Non-pigmented ciliary epithelial cell (primary cell): ENCODE measurements at regions not wholly inside any gene's neighbourhood (a gene's known extent, or its start where the extent isn't known, plus 50 kb on each side); places are given as distances from the start of the nearest gene placed in this dataset.
"Not testable (repeated sequence)": the region's sequence is repeated elsewhere in the genome, so short reads cannot be mapped to it uniquely, and the experiment has no call there.

ENCODE experiments used
- DNase-seq: peaks from one replicate; pipeline ENCODE4 v3.0.0-alpha.2; 2010; ENCODE audit warnings: low read depth

DNA sequence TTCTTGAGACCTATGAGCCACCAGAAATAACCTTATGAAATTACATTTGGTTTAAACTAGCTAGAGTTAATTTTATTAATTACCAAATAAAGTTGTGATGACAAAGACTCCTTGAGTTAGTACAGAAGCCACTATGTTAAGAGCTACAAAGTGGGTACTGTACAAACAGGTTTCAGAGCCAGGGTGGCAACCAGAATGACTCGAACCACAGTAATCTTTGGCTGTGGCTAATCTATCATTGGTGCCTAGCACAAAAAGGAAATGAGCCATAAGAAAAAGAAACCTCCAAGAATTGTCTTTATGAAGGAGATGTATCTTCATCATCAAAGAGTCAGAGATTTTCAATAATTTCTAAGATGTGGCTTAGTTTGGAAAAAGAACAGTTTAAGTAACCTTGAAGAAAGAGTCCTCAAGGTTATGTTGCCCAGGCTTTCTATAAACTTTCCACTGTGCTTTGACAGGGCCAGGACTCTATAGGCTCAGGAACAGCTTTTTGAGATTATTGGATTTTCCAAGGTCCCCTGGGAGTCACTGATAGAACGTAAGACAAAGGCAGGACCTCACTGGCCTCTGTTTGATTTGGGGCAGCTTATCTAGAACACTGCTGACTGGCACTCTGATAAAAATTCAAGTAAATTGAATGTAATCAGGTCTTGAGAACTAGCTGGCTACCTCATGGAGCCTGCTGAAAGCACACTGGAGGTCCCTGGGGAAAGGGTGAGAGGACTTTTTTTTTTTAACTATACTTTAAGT is 777.7 kb downstream of the STIM2 start:
- DNase-seq = peak; percentile 2

DNA sequence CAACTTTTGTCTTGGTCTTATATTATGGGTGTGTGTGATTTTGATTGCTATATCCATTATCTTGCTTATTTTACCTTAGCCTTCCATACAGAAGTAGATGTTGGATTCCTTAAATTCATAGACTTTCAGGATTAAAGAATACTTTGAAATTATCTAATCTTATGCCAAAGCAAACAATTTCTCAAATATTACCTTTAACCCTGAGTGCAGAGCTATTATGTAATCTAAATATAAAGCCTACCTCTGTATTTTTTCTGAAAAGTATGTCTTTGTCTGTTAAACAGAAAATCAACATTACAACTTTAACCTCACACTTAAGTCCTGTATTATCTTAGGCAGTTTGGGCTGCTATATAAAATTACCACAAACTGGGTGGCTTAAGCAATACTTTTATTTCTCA is 782.5 kb downstream of the STIM2 start:
- no peak for DNase-seq

DNA sequence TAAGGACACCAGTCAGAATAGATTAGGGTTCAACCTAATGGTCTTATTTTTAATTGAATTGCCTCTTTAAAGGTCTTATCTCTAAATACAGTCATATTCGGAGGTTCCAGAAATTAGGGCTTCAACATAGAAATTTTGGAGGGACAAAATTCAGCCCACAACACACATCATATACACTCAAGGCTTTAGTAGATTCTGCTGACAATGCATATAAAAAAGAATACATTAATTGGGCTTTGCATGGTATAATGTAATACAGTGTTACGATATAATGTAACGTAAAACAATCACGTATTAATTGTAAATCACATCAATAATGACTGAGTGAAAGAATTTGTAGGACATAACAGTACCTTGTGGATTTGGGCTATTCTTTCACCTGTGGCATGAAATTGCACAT is 787.8 kb downstream of the STIM2 start:
- DNase-seq = no peak

DNA sequence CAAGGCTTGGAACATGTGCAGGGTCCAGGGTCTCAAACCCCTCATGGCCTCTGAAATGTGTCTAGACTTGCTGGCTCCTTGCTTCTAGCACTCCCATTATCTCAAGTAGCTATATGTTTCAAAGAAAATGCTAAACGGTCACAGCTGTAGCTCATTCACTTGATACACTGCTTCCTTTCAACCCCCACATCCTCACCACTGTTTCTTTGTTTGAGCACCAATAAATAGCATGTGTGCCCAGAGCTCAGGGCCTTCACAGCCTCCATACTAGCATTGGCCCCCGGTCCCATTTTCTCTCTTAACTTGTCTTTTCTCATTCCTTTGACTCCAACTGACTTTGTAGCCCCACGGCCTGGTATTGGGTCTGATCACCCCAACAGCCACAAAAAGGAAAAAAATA is 801.8 kb downstream of the STIM2 start:
- no peak for DNase-seq

DNA sequence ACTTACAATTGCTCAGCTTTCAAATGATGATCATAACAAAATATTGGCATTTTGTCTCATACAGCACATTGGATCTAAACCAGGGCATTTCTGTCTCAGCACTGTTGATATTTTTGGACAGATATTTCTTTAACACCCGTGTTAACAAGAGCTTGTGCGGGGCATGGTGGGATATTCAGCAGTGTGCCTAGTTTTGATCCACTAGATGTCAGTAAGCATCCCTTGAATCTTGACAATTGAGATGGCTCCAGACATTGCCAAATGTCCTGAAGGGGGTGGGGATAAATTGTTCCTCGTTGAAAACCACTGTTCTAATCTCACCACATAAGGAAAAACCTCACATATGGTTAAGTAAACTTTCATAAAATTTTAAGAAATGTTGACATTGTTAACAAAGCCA is 806.3 kb downstream of the STIM2 start:
- no peak for DNase-seq

DNA sequence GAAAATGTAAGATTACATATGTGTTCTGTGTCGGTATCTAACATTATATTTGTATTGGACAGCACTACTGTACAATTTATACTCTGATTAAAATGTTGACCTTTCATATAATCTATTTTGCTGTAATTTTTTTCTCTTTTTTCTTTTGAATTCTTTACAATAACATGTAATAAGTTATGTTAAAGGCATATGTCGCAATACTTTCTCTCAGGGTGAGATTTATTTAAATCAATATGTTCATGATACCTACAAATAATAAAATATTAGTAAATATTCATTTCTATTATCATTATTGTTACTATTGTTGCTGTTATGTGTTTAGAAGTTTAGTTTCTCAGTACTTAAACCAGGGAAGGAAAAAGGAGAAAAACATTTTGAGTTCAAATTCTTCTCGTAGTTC is 807.4 kb downstream of the STIM2 start:
- DNase-seq = no peak

DNA sequence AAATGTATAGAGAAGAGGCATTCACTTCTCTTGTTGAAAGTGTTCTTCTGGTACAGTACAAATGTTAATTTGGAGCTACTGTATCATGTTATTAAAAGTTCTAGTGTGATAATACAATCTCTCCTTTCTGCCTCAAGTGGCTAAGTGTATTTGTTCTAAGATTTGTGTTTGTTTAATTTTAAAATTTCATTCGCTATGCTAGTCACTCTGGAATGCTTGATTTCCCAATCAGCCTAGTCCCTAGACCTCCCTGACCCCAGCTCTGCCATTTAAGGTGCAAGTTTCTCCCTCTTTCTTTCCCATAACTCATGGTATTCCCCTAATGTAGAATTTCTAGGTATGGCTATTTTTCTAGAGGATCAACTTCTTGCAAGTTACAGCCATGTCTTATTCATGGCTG is 817.4 kb downstream of the STIM2 start:
- no peak for DNase-seq

DNA sequence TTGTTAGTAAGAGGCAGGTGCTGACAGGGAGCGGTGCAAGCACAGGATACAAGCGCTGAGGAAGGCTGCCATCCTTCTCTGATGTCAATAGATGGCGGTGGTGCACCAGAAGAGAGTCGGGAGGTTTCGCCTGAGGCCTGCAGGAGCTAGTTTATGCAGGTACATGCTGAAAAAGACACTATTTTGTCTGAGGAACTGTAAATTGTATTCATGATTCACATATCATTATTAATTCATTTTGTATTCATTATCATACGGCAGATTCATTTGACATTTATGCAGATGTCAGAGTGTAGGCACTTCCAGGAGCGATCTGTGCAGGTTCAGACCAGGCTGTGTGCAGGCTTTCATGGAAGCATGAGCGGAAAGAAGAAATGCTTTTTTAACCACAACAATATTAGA is 824.0 kb downstream of the STIM2 start:
- no peak for DNase-seq

DNA sequence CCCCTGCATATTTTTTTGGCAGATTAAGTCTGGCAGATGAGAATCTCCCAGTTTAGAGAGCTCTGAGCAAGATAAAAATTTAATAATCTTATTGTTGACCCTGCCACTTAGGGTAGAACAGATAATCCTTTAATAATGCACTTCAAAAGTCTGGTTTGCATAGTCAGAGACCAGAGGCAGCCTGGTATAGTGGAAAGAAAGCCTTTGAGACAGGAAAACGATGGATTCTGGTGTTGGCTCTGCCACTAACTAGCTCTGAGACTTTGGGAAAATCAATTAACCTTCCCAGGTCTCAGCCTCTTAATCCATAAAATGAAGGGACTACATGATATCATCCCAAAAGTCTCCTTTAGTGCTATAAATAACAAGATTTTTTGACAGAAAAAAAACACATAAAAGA is 824.5 kb downstream of the STIM2 start:
- no peak for DNase-seq

DNA sequence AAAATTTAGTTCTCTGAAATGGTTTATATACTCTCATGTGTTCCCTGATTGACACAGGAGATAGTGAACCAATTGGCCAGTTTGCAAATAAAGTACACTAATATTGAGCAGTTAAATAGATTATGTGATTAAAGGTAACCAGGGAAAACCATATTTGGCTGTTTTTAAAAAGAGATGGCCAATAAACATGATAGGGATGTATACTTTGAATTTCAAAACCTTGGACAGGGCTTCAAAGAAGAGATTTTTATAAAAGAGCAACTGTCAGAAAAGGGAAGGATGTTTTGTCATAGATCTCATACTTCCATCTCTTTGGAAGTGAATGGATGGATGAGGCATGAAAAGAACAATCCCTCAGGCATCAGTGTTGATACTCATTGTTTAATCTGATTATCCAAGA is 825.3 kb downstream of the STIM2 start:
- no peak for DNase-seq

DNA sequence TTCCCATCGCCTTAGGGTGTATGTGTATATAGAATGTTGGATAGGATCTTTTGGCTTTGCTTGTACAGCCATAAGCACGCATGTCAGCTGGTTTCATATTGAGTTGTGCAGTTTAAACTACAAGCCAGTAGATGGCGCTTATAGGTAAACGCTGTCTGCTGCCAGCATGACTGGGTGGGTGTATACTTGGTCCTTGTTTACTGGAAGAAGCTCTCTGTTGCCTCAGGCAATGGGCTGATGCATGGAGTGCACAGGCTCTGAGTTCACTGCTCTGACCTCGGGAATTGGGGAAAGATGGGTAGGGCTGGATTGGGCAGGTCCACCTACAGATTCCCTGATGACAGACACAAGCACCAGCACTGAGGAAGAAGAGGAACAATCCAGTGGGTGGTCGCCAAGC is 831.5 kb downstream of the STIM2 start:
- no peak for DNase-seq

DNA sequence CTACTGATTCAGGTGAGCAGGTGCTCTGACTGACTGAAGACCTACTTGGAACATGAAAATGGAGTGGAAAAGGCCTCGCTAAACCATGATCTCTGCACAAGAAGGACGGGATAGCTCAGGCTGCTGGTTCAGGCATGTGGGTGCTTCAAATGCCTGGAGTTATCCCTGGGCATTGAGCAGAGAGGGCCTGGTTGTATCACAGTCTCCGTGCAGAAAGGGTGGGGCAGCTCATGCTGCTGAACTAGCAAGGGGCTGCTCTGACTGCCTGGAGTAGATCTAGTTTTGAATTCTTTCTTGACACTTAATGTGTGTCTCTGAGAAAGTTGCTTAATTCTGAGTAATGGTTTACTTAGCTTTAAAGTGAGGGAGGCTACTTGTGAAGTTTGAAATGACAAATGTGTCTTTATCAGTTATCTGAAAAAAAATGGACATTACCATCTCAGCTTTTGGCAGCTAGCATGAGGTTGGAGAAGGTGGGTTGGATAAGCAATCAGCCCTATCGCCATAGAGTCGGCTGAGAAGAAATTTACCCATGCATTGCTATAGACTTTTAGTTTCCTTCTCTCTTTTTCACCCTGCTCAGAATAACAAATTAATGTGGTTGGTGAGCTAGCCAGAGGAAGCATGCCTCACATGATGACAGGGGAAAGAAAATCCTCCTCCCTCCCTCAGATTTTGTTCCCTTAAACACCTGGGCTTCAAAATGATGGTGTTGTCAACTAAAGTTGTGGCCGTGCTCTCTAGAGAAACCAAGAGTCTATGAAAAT is 832.4 kb downstream of the STIM2 start:
- no peak for DNase-seq

DNA sequence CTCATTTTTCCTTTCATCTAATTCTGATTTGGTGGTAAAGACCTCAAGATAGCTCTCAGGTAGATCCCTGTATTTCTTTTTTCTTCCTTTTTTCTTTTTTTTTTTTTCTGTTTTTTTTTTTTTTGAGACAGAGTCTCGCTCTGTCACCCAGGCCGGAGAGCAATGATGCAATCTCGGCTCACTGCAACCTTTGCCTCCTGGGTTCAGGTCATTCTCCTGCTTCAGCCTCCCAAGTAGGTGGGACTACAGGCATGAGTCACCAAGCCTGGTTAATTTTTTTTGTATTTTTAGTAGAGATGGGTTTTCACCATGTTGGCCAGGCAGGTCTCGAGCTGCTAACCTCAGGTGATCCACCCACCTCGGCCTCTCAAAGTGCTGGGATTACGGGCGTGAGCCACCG is 835.6 kb downstream of the STIM2 start:
- DNase-seq = not testable (repeated sequence)

DNA sequence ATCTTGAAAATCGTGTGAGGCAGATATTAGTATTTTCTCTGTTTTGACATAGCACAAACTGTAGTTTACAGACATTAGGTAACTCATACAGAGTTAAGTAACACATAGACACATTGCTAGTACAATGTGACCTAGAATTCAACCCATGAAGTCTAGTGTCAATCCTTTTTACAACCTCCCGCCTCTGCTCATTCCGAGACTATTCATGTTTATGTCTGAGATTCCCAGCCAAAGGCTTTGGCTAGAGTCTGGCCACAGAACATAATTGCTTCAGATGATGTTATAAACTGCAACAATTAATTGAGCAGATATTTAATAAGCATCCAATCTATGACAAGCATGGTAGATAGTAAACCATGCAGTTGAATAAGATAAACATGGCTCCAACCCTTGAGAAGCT is 841.0 kb downstream of the STIM2 start:
- DNase-seq = no peak

DNA sequence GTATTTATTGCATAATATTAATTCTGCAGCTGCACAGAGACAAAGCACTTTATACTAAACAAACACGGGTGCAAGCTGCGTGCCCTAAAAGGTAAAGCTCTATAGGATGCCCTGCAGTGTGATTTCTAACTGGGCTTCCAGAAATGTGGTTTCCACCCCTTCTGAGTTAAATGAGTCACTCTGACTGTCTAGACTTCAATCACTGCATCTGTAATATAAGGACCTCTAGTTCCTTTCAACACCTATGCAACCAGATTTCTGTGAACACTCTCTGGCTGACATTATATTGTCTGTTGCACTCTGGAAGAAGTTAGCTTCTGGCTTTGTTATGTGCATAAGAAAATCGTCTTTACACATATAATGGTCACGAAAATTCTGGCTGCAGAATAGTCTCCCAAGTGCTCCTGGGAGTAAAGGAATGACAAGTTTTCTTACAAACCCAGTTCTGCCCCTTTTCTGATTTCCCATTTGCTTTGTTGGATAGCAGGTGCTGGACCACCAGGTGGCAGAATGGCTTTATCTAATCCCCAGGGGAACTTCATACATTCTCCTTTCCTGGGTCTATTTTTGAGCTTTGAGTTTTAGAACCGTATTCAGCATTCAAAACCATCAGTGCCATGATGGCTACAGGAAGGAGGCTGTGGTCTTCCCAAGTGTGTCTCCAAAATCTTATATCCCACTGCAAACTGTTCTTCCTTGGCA is 842.2 kb downstream of the STIM2 start:
- no peak for DNase-seq

DNA sequence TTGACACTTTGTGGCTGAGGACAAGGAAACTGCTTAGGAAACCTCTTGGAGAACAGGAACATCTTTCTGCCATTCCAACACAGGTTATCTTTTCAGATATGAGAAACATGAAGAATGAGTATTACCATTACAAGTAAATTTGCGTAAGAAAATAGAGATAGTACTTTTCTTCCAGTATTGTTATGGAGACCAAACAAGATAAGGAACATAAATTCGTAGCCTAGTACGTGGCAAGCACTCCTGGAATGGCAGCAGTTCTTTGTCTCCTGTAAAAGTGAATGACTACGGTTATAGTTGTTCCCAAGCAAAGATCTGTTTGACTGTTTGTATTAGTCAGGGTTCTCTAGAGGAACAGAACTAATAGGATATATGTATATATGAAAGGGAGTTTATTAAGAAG is 843.1 kb downstream of the STIM2 start:
- no peak for DNase-seq

DNA sequence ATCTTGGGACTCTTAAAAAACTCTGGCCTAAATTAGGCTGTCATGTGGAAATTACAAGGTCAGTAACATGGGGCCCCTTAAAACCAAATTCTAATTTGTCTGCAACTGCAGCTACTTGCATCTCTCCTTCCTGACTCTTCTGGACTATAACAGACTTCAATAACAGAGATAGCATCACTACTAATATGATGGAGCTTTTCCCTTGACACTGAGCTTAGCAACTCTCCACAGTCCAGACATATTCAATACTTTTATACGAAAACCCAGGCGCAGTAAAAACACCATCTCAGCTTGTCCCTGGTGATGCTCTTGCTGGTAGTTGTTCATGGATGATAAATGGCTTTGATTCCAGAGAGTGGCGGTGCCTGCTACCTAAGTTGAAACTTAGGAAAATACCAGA is 850.4 kb downstream of the STIM2 start:
- no peak for DNase-seq

DNA sequence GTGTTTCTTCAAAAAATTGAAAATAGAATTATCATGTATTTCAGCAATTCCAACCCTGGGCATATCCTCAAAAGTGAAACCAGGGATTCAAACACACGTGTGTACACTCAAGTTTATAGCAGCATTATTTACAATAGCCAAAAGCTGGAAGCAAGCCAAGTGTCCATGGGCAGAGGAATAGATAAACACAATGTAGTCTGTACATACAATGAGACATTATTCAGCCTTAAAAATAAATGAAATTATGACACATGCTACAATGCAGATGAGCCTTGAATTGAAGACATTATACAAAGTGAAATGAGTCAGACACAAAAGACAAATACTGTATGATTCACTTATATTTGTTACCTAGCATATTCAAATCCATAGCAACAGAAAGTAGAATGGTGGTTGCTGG is 853.4 kb downstream of the STIM2 start:
- DNase-seq = no peak

DNA sequence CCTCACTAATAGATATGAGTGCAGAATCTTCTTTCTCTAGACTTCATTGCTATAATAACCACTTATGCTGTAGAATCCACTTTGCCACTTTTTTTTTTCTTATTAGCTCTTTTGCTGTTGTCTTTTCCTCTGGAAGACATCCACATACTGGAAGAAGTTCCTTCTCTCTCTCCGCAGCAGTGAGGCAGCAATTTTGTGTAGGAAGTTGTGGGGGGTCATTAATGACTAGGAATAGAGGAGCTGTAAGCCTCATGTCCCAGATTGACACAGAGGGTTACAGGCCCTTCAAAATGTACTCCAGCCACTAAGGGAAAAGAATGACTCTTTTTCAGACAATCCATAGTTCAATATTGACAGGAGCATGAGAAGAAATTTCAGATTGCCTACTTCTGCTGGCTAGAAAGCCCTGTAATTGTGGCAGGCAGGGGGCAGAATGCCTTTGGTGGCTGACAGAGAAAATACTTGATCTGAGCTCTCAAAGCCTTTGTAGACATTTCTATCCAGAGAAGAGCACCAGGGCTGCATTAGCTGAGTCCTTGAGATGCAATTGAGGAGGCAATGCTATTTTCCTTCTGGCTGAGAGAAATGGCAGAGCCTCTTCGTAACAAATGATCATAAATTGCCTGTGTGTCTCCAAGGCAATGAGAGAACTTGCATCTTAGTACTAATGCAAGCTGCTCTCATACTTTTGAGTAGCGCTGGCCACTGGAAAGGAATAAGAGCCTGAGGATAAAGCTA is 856.2 kb downstream of the STIM2 start:
- DNase-seq = no peak

DNA sequence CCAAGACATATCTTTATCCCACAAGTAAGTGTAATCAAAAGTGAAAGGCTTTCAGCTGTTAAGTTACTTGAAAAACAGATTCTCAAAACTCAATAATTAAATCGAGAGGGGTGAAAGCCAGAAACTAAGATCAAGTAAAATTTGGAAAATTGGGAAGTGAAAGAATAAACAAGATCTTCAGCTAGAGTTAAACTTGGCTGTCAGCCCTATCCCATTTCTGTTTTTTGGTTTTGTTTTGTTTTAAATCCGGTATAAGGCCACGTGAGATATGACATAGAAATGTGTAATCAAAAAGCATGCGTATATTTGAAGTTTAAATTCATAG is 856.8 kb downstream of the STIM2 start:
- no peak for DNase-seq

DNA sequence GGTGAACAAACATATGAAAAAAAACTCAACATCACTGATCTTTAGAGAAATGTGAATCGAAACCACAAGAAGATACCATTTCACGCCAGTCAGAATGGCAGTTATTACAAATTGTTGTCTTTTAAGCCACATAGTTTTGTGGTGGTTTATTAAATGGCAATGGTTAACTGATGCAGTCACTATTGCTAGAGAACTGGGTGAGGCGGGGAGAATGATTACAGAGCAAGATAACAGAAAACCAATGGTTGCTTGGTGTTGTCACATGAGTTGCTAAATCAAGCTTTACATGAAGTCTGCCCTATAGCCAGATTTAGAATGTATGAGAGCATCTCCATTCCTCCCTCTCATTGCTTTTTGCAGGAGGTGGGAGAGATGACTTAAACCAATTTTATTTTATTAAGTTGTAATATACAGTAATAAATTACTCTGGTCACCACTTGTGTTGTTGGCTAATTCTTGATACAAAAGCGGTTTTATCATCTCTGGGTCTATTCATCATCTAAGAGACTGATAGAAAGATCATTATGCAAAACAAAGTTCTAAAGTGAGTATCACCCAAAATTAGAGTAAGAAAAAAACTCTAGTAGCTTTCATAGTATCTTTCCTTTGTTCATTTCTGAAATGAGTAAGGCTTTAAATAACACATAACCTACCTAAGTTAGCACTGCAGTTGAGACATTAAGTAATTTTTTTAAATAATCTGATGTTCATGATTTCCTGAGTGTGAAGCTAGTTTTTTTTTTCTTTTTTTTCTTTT is 859.5 kb downstream of the STIM2 start:
- no peak for DNase-seq

DNA sequence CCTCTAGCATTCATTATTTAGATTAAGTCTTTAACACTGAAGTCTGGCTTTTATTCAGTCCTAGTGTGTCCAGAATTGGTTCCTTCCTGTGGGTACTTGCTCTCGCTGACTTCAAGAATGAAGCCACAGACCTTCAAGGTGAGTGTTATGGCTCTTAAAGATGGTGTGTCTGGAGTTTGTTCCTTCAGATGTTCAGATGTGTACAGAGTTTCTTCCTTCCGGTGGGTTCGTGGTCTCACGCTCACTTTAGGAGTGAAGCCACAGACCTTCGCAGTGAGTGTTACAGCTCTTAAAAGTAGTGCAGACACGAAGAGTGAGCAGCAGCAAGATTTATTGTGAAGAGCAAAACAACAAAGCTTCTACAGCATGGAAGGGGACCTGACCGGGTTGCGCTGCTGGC is 860.6 kb downstream of the STIM2 start:
- no peak for DNase-seq
